B cell (primary cell): ENCODE measurements at regions not wholly inside any gene's neighbourhood (a gene's known extent, or its start where the extent isn't known, plus 50 kb on each side); places are given as distances from the start of the nearest gene placed in this dataset.

Experiments used
- ATAC-seq: fragments of 200-7000 bp; cut with Tn5 transposase; one replicate; pipeline ENCODE4 v1.10.0; 2021; ENCODE audit warnings: low read depth, mild to moderate bottlenecking, moderate number of reproducible peaks, moderate library complexity
- CTCF ChIA-PET: fragments of 350-600 bp; sonication (Branson Sonifier 250); formaldehyde crosslinking; loops from one replicate; lab custom pipeline; 2021; ENCODE audit warnings: antibody characterized with exemption, inconsistent platforms; lab: Charles Lee
- POLR2A ChIA-PET: fragments of 350-600 bp; sonication (Branson Sonifier 250); formaldehyde crosslinking; loops from one replicate; lab custom pipeline; 2021; ENCODE audit warnings: antibody characterized with exemption; lab: Charles Lee
- DNase-seq: peaks from one replicate; pipeline ENCODE4 v3.0.0; 2013
- H2AFZ ChIP-seq: 2 replicates; pipeline ENCODE4 v1.6.1; 2012; ENCODE audit warnings: mild to moderate bottlenecking, low read depth, low read length; ENCODE audit not compliant: insufficient read depth, poor library complexity, severe bottlenecking
- H3K27ac ChIP-seq, 2 donors: 1 replicate in 1 of 2; 2 replicates in 1 of 2; pipeline ENCODE4 v1.5.1; 2012 to 2013; ENCODE audit warnings: low read length in 2 of 2, mild to moderate bottlenecking in 2 of 2, moderate library complexity in 1 of 2
- H3K27me3 ChIP-seq, 4 experiments: fragments of 200-600 bp in 1 of 4; sonication (generic) in 1 of 4; replicated peaks in 1 of 4; 1 replicate in 2 of 4; 2 replicates in 2 of 4; pipeline versions ENCODE4 v1.6.1 to v1.7.0; 2013 to 2016; ENCODE audit warnings: low read length in 3 of 4, mild to moderate bottlenecking in 2 of 4, mixed read lengths in 1 of 4, moderate library complexity in 1 of 4; ENCODE audit not compliant: insufficient read depth in 4 of 4, control insufficient read depth in 3 of 4; ENCODE audit errors: control extremely low read depth in 1 of 4
- H3K36me3 ChIP-seq, 2 experiments: replicated peaks in 1 of 2; 1 replicate in 1 of 2; 2 replicates in 1 of 2; pipeline versions ENCODE4 v1.6.1 to v1.7.1; 2013; ENCODE audit warnings: low read length in 1 of 2; ENCODE audit not compliant: insufficient read depth in 2 of 2, control insufficient read depth in 1 of 2; ENCODE audit errors: control extremely low read depth in 1 of 2, extremely low read depth in 1 of 2
- H3K4me1 ChIP-seq, 2 donors: fragments of 200-600 bp in 1 of 2; sonication (generic) in 1 of 2; 1 replicate in 1 of 2; 2 replicates in 1 of 2; pipeline versions ENCODE4 v1.5.1 to v1.6.1; 2013 to 2017; ENCODE audit warnings: low read length in 2 of 2; ENCODE audit not compliant: control insufficient read depth in 2 of 2, insufficient read depth in 2 of 2
- H3K4me2 ChIP-seq: replicated peaks from 2 replicates; pipeline ENCODE3; 2012; ENCODE audit warnings: mild to moderate bottlenecking, low read depth, low read length; ENCODE audit not compliant: poor library complexity, severe bottlenecking
- H3K4me3 ChIP-seq, 5 experiments: fragments of 200-600 bp in 1 of 5; sonication (generic) in 1 of 5; 1 replicate in 3 of 5; 2 replicates in 2 of 5; pipeline versions ENCODE4 v1.5.1 to v1.7.0; 2011 to 2016; ENCODE audit warnings: low read length in 4 of 5, mild to moderate bottlenecking in 4 of 5, low read depth in 2 of 5, control low read depth in 1 of 5, moderate library complexity in 1 of 5; ENCODE audit not compliant: insufficient read depth in 1 of 5; ENCODE audit errors: control extremely low read depth in 1 of 5, extremely low read depth in 1 of 5
- H3K79me2 ChIP-seq: fragments of 200-600 bp; sonication (generic); one replicate; pipeline ENCODE4 v1.6.0; 2016; ENCODE audit warnings: low read length; ENCODE audit not compliant: control insufficient read depth, insufficient read depth
- H3K9ac ChIP-seq: fragments of 200-600 bp; sonication (generic); 2 replicates; pipeline ENCODE4 v1.6.1; 2017; ENCODE audit warnings: mild to moderate bottlenecking, low read length, moderate library complexity
- H3K9me3 ChIP-seq, 3 donors: one replicate each; pipeline versions ENCODE4 v1.6.1 to v1.7.1; 2013; ENCODE audit warnings: low read length in 2 of 3; ENCODE audit not compliant: control insufficient read depth in 2 of 3, insufficient read depth in 1 of 3; ENCODE audit errors: control extremely low read depth in 1 of 3
- H4K20me1 ChIP-seq: 2 replicates; pipeline ENCODE4 v1.6.0; 2012; ENCODE audit warnings: mild to moderate bottlenecking, low read length; ENCODE audit not compliant: insufficient read depth, control insufficient read depth, poor library complexity, severe bottlenecking
- H3K27ac Mint-ChIP-seq: one replicate; pipeline ENCODE4 v1.8.0; 2021; ENCODE audit warnings: mixed read lengths
- H3K27me3 Mint-ChIP-seq: one replicate; pipeline ENCODE4 v1.8.0; 2021; ENCODE audit warnings: mixed read lengths
- H3K4me1 Mint-ChIP-seq: one replicate; pipeline ENCODE4 v1.8.0; 2021; ENCODE audit warnings: mixed read lengths
- H3K4me3 Mint-ChIP-seq: one replicate; pipeline ENCODE4 v1.8.0; 2021; ENCODE audit warnings: mixed read lengths
- H3K9me3 Mint-ChIP-seq: one replicate; pipeline ENCODE4 v1.8.0; 2022; ENCODE audit warnings: mixed read lengths; ENCODE audit not compliant: insufficient read depth
- CTCF ChIP-seq: fragments of 200-600 bp; IDR thresholded peaks from one replicate; pipeline ENCODE4 v1.8.0; 2022; ENCODE audit warnings: antibody characterized with exemption, mild to moderate bottlenecking
- EZH2 ChIP-seq: IDR thresholded peaks from 2 replicates; pipeline ENCODE4 v1.6.1; 2012; ENCODE audit warnings: borderline replicate concordance, low read depth, mild to moderate bottlenecking, moderate library complexity, low read length; ENCODE audit not compliant: insufficient read depth, poor library complexity, severe bottlenecking
- WGBS: methylation state at CpG from one replicate; pipeline ENCODE4 v1.1.5; 2013; ENCODE audit warnings: missing lambda C conversion rate; ENCODE audit not compliant: insufficient coverage; 5-methylcytosine and 5-hydroxymethylcytosine counted together
- intact Hi-C: fragments of 100-400 bp; cut with micrococcal nuclease; formaldehyde crosslinking; loops from one replicate; pipeline ENCODE4 v1.10.0; 2022

GRCh38 chr1:239635276-239635675 lies 248.9 kb downstream of the CHRM3 start:
- no CpG with 5 or more reads among the region's 2 CpGs for WGBS
- no peak overlapping the region for H3K4me3 ChIP-seq
- intact Hi-C loops, result no loop called here

GRCh38 chr1:239636347-239636746 lies 250.0 kb downstream of the CHRM3 start:
- CTCF ChIA-PET, result no interaction called here
- intact Hi-C loops, result no loop called here
- POLR2A ChIA-PET, result no interaction called here
- H3K9me3 Mint-ChIP-seq, result no peaks in the 10 kb centered on the region
- Histone ChIP-seq H3K36me3 (no peaks in the 10 kb centered on the region), H2AFZ (no peak overlapping the region), H3K79me2 (no peaks in the 10 kb centered on the region), H3K27me3 (no peaks in the 10 kb centered on the region), H3K9me3 (peaks cover 0 to 2% (median 0%) of the 10 kb centered on the region in 3 donors), H4K20me1 (no peaks in the 10 kb centered on the region), H3K9ac (no peak overlapping the region), H3K4me2 (no peak overlapping the region), H3K27ac (no peak overlapping the region), H3K4me1 (no peaks in the 10 kb centered on the region), H3K4me3 (no peak overlapping the region)
- TF ChIP-seq CTCF (no peak), EZH2 (no peak)
- WGBS, result no CpG with 5 or more reads among the region's 3 CpGs
- DNase-seq, result no peak
- ATAC-seq, result no peak
- H3K27ac Mint-ChIP-seq, result no peak overlapping the region
- no peaks in the 10 kb centered on the region for H3K27me3 Mint-ChIP-seq
- H3K4me1 Mint-ChIP-seq, result no peaks in the 10 kb centered on the region
- H3K4me3 Mint-ChIP-seq, result no peak overlapping the region

More at GRCh38 chr1:239635276-239635675, 248.9 kb downstream of the CHRM3 start:
- H3K27ac Mint-ChIP-seq, result no peak overlapping the region
- Histone ChIP-seq H2AFZ (no peak overlapping the region), H4K20me1 (no peaks in the 10 kb centered on the region), H3K4me1 (no peaks in the 10 kb centered on the region), H3K9me3 (peaks cover 0 to 2% (median 0%) of the 10 kb centered on the region in 3 donors), H3K9ac (no peak overlapping the region), H3K27ac (no peak overlapping the region), H3K79me2 (no peaks in the 10 kb centered on the region), H3K36me3 (no peaks in the 10 kb centered on the region), H3K27me3 (no peaks in the 10 kb centered on the region), H3K4me2 (no peak overlapping the region)
- TF ChIP-seq CTCF (no peak), EZH2 (no peak)
- H3K9me3 Mint-ChIP-seq, result no peaks in the 10 kb centered on the region
- POLR2A ChIA-PET, result no interaction called here
- no peak overlapping the region for H3K4me3 Mint-ChIP-seq
- no peaks in the 10 kb centered on the region for H3K4me1 Mint-ChIP-seq
- CTCF ChIA-PET, result no interaction called here
- H3K27me3 Mint-ChIP-seq, result no peaks in the 10 kb centered on the region
- no peak for DNase-seq
- ATAC-seq, result no peak
